GM21447 (cell line): ENCODE measurements at regions not wholly inside any gene's neighbourhood (a gene's known extent, or its start where the extent isn't known, plus 50 kb on each side); places are given as distances from the start of the nearest gene placed in this dataset.
"Not testable (repeated sequence)": the region's sequence is repeated elsewhere in the genome, so short reads cannot be mapped to it uniquely, and the experiment has no call there.

ENCODE experiments used
- ATAC-seq: cut with Tn5 transposase; IDR thresholded peaks from one replicate; pipeline ENCODE4 v1.9.1; 2021; ENCODE audit not compliant: unreplicated experiment

GRCh38 chr14:38593476-38593875, 337.6 kb upstream of the CLEC14A start:
- ATAC-seq: no peak

- ATAC-seq: no peak
Measured at GRCh38 chr14:38592764-38593442, 337.0 kb upstream of the CLEC14A start.

- ATAC-seq: no peak
Measured at GRCh38 chr14:38589747-38590350, 334.0 kb upstream of the CLEC14A start.

GRCh38 chr14:38583471-38583870, 327.6 kb upstream of the CLEC14A start:
- ATAC-seq: no peak

GRCh38 chr14:38578278-38578681, 322.4 kb upstream of the CLEC14A start:
- no peak for ATAC-seq

GRCh38 chr14:38567703-38568102, 311.8 kb upstream of the CLEC14A start:
- no peak for ATAC-seq

- ATAC-seq: no peak
Measured at GRCh38 chr14:38561657-38562056, 305.8 kb upstream of the CLEC14A start.

- ATAC-seq: no peak
Measured at GRCh38 chr14:38559711-38560110, 303.8 kb upstream of the CLEC14A start.

- ATAC-seq: not testable (repeated sequence)
Measured at GRCh38 chr14:38557391-38557790, 301.5 kb upstream of the CLEC14A start.

GRCh38 chr14:38556252-38556651, 300.4 kb upstream of the CLEC14A start:
- no peak for ATAC-seq

- ATAC-seq: no peak
Measured at GRCh38 chr14:38554026-38554425, 298.1 kb upstream of the CLEC14A start.

- ATAC-seq: no peak
Measured at GRCh38 chr14:38553586-38553985, 297.7 kb upstream of the CLEC14A start.

- ATAC-seq: no peak
Measured at GRCh38 chr14:38549564-38549963, 293.7 kb upstream of the CLEC14A start.

- ATAC-seq: no peak
Measured at GRCh38 chr14:38547961-38548490, 292.1 kb upstream of the CLEC14A start.

GRCh38 chr14:38546932-38547551, 291.1 kb upstream of the CLEC14A start:
- ATAC-seq: no peak

GRCh38 chr14:38544776-38545175, 288.9 kb upstream of the CLEC14A start:
- ATAC-seq: no peak

GRCh38 chr14:38543851-38544250, 288.0 kb upstream of the CLEC14A start:
- ATAC-seq: not testable (repeated sequence)

- not testable (repeated sequence) for ATAC-seq
Measured at GRCh38 chr14:38538053-38538452, 282.2 kb upstream of the CLEC14A start.

- no peak for ATAC-seq
Measured at GRCh38 chr14:38536376-38537038, 280.6 kb upstream of the CLEC14A start.

- ATAC-seq: no peak
Measured at GRCh38 chr14:38528582-38528981, 272.7 kb upstream of the CLEC14A start.

GRCh38 chr14:38527502-38527878, 271.6 kb upstream of the CLEC14A start:
- ATAC-seq: no peak
